HEK293T (cell line): ENCODE measurements at regions not wholly inside any gene's neighbourhood (a gene's known extent, or its start where the extent isn't known, plus 50 kb on each side); places are given as distances from the start of the nearest gene placed in this dataset.

Experiments
- CTCF ChIA-PET: fragments of 350-600 bp; formaldehyde crosslinking; extraction: SDS; loops from one replicate; lab custom pipeline; 2021; ENCODE audit warnings: antibody characterized with exemption, inconsistent platforms; lab: Yijun Ruan, JAX
- POLR2A ChIA-PET: fragments of 350-600 bp; formaldehyde crosslinking; extraction: SDS; loops from one replicate; lab custom pipeline; 2020; ENCODE audit warnings: antibody characterized with exemption, inconsistent platforms; lab: Yijun Ruan, JAX
- DNase-seq: peaks from one replicate; pipeline ENCODE4 v3.0.0; 2012; ENCODE audit warnings: mixed read lengths; ENCODE audit errors: extremely low spot score
- ARNT ChIP-seq: fragments of 450-650 bp; IDR thresholded peaks from 2 replicates; pipeline ENCODE4 v1.6.1; 2017; ENCODE audit warnings: mild to moderate bottlenecking
- BHLHE40 ChIP-seq: fragments of 450-650 bp; IDR thresholded peaks from 2 replicates; pipeline ENCODE4 v1.6.1; 2016; ENCODE audit warnings: mild to moderate bottlenecking, moderate library complexity, borderline replicate concordance
- CTBP1 ChIP-seq: fragments of 450-650 bp; IDR thresholded peaks from 2 replicates; pipeline ENCODE4 v1.6.1; 2016; ENCODE audit warnings: borderline replicate concordance
- ELF4 ChIP-seq: fragments of 450-650 bp; IDR thresholded peaks from 2 replicates; pipeline ENCODE4 v1.6.1; 2017; ENCODE audit warnings: antibody characterized with exemption
- FOXA1 ChIP-seq: fragments of 450-650 bp; IDR thresholded peaks from 2 replicates; pipeline ENCODE4 v1.6.1; 2016; ENCODE audit warnings: mild to moderate bottlenecking
- FOXK2 ChIP-seq: fragments of 450-650 bp; IDR thresholded peaks from 2 replicates; pipeline ENCODE4 v1.6.1; 2016; ENCODE audit warnings: mild to moderate bottlenecking
- FOXM1 ChIP-seq: fragments of 450-650 bp; IDR thresholded peaks from 2 replicates; pipeline ENCODE4 v1.6.1; 2017; ENCODE audit warnings: mild to moderate bottlenecking, borderline replicate concordance
- HDGF ChIP-seq: fragments of 450-650 bp; IDR thresholded peaks from 2 replicates; pipeline ENCODE4 v1.6.1; 2017; ENCODE audit warnings: antibody characterized with exemption, borderline replicate concordance
- L3MBTL2 ChIP-seq: fragments of 450-650 bp; conservative IDR thresholded peaks from 2 replicates; pipeline ENCODE4 v1.6.1; 2016; ENCODE audit warnings: mild to moderate bottlenecking
- LEF1 ChIP-seq: fragments of 450-650 bp; IDR thresholded peaks from 2 replicates; pipeline ENCODE4 v1.6.1; 2017; ENCODE audit warnings: mild to moderate bottlenecking, borderline replicate concordance
- NFRKB ChIP-seq: fragments of 450-650 bp; IDR thresholded peaks from 2 replicates; pipeline ENCODE4 v1.6.1; 2016; ENCODE audit warnings: mild to moderate bottlenecking, moderate library complexity
- SP1 ChIP-seq: fragments of 450-650 bp; IDR thresholded peaks from 2 replicates; pipeline ENCODE4 v1.6.1; 2017
- SUZ12 ChIP-seq: fragments of 450-650 bp; IDR thresholded peaks from 2 replicates; pipeline ENCODE4 v1.6.1; 2016; ENCODE audit warnings: mild to moderate bottlenecking
- TARDBP ChIP-seq: fragments of 450-650 bp; IDR thresholded peaks from 2 replicates; pipeline ENCODE4 v1.6.1; 2016
- ZNF384 ChIP-seq: fragments of 450-650 bp; IDR thresholded peaks from 2 replicates; pipeline ENCODE4 v1.6.1; 2016
- TF ChIP-seq, protein P1 (sequence below): fragments of 450-650 bp; IDR thresholded peaks from 2 replicates; pipeline ENCODE4 v1.6.1; 2016

DNA sequence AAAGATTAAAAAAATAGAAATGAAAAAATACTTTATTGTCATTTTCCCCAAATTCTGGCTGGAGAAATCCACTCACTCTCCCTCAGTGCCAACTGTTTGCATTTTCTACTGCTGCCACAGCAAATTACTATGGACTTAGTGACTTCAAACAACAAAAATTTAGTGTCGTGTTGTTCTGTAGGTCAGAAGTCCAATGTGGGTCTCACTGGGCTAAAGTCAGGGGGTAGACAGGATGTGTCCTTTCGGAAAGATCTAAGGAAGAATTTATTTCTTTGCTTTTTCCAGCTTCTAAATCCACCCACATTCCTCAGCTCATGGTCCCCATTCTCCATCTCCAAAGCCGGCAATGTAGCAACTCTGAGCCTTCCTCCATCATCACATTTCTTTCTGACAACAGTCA is 453.3 kb downstream of the KIF16B start:
- TF ChIP-seq BHLHE40: no peak
- no peak for TF ChIP-seq HDGF
- no peak for TF ChIP-seq NFRKB
- TF ChIP-seq ELF4: no peak
- no peak for TF ChIP-seq TARDBP
- TF ChIP-seq LEF1: no peak
- no peak for TF ChIP-seq SUZ12
- no peak for TF ChIP-seq FOXA1
- DNase-seq: no peak
- POLR2A ChIA-PET: no interaction called here
- CTCF ChIA-PET: no interaction called here

DNA sequence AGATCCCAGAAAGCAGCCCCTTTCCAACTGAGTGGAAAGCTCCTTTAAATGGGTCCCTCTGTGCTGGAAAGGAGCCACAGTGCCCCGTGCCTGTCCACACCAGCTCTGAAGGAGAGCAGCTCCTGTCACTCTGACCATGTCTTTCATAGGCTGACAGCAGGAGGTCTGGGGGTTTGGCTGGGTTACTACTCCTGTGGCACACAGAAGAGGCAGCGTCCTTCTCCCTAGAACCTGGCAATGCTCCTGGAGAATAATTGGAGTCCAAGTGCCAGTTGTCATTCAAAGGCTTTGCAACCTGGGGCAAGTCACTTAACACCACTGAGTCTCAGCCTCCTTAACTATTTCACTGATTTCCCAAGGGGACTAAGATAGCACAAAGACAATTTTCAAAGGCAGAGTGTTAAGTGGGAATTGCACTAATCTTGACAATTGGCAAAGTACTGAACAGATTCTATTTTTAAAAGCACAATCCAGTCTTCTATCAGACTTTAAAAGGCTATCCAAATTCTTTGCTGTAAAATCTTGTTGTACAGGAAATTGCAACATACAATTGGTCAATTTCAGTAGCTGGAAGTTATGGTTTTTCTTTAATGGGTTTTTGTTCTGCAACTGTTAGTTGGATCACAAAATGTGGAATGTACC is 457.2 kb downstream of the KIF16B start:
- TF ChIP-seq SP1 (no peak), ELF4 (no peak), L3MBTL2 (no peak)
- CTCF ChIA-PET: no interaction called here
- DNase-seq: no peak
- POLR2A ChIA-PET: no interaction called here

DNA sequence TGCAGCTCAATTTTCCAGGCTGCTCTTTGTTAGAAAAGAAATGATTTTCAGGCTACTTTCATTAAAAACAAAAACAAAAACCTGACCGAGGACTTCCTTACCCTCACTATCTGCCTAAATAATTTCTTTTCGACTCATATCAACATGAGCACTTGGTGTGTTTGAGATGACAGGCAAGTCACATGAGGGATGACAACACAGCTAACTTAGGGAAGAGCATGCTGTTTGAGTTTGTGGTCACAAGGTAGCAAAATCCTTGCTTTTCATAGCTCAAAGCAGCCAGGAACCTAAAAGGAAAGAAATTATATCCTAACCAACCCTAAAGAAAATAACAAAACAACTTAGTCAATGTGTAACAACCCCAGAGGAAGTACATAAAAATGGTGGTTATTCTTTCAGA is 459.5 kb downstream of the KIF16B start:
- ChIA-PET POLR2A (interaction anchor here (0.6 kb wide), 1 partner anchor 18 kb away, joined by 3 read pairs; no protein-coding TSS in a partner anchor), CTCF (no interaction called here)
- no peak for TF ChIP-seq ARNT
- no peak for TF ChIP-seq NFRKB
- TF ChIP-seq ZNF384: no peak
- TF ChIP-seq LEF1: no peak
- no peak for TF ChIP-seq FOXA1
- no peak for TF ChIP-seq HDGF
- no peak for DNase-seq

DNA sequence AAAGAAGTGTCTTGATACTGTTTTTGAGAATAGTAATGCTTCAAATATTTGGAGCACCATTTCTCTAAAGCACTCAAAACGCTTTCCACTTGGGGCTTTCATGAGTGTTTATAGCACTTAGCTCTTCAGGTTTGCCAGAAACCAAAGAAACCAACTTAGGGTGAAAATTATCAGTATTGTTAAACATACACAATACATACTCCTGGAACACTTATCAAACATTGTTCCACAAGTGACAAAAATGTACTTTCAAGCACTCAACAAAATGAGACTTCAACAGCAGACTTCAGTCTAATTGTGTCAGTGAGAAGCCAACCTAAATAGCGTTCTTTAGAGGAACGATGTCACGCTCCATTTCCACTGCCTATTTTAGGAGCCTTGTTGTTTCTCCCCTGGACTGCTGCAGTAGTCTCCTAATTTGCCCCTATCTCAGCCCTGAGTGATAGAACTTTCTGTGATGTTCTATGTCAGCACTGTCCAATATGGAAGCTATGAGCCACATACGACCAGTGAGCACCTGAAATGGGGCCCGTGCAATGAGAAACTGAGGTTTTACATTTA is 461.3 kb downstream of the KIF16B start:
- POLR2A ChIA-PET: no interaction called here

DNA sequence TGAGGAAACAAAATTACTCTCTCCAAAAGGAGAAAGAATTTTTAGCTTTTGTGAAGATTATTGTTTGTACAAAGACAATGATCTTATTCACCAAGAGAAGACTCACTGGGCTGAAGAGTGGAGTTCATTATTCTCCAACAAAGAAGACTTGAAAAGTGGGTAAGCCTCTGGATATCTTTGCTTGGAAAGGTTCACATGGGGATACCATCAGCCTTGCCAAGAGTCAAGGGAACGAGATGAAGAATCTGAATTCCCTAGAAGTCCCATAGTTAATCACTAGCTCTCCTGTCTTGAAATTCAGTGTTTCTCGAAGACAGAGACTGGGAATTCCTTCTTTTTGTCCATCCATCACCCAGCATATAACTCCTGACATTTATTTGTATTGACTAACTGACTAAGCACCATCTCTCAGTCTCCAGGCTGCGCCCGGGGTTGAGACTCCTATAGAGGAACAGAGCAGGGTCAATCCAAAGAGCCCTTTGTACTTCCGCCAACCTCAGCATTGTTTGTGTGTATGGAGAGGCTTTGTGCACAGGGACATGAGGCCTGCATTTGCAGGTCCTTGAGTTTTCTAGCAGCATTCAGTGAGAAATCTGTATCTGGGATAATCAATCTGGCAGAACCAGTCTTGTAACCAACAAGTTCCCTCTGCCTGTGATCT is 461.9 kb downstream of the KIF16B start:
- DNase-seq: no peak
- ChIA-PET POLR2A (no interaction called here), CTCF (no interaction called here)
- TF ChIP-seq, protein P1, sequence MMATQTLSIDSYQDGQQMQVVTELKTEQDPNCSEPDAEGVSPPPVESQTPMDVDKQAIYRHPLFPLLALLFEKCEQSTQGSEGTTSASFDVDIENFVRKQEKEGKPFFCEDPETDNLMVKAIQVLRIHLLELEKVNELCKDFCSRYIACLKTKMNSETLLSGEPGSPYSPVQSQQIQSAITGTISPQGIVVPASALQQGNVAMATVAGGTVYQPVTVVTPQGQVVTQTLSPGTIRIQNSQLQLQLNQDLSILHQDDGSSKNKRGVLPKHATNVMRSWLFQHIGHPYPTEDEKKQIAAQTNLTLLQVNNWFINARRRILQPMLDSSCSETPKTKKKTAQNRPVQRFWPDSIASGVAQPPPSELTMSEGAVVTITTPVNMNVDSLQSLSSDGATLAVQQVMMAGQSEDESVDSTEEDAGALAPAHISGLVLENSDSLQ: no peak
- TF ChIP-seq SP1 (no peak), HDGF (no peak), ARNT (no peak)

More for the DNA sequence above, 461.3 kb downstream of the KIF16B start:
- no peak for DNase-seq
- no peak for TF ChIP-seq CTBP1
- TF ChIP-seq L3MBTL2: no peak
- TF ChIP-seq ARNT: no peak
- no peak for TF ChIP-seq BHLHE40
- TF ChIP-seq SP1: no peak
- TF ChIP-seq TARDBP: no peak
- TF ChIP-seq ELF4: no peak
- TF ChIP-seq, protein P1: no peak
- no peak for TF ChIP-seq HDGF
- no peak for TF ChIP-seq LEF1
- no peak for TF ChIP-seq FOXM1
- TF ChIP-seq FOXK2: no peak
- TF ChIP-seq ZNF384: no peak
- no peak for TF ChIP-seq SUZ12
- no peak for TF ChIP-seq NFRKB
- no peak for TF ChIP-seq FOXA1
- CTCF ChIA-PET: no interaction called here

DNA sequence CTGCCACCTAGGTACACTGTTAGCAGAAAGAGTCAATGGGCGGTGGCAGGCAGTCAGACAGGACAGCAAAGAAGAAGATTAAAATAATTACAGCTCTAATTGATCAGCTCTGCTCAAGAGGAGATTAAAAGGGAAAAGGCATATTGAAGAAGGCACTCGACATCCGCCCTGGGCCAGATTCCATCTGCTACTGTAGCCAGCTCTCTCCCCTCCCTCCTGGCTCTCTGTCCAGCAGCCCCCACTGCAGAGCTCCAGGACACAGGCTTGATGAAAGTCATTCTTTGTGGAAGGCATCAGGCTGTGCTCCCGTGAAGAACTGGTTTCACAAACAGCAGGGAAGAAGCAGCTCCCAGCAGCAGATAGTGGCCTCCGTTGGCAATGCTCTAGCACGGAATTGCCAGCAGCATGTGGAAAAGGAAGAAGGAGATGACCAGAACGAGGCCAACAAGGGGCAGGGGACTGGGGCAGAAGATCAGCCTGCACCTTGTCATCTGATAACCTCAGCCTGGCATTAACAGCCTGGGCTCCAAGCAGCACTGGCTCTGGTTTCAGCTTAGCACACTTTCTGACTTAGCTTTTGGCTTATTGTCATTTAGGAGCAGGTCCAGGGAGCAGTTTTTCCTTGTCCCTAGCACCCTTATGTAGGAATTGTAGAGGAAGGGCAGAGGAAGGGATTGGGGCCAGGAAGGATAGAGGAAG is 465.9 kb downstream of the KIF16B start:
- TF ChIP-seq ARNT (no peak), SUZ12 (no peak), NFRKB (no peak), TARDBP (no peak), ELF4 (no peak), CTBP1 (no peak), SP1 (no peak), ZNF384 (no peak), BHLHE40 (no peak), FOXA1 (no peak), FOXK2 (no peak), L3MBTL2 (no peak), LEF1 (no peak)
- TF ChIP-seq, protein P1: no peak
- ChIA-PET CTCF (no interaction called here), POLR2A (no interaction called here)
- DNase-seq: no peak
